HUES6 (cell line): ENCODE measurements at regions not wholly inside any gene's neighbourhood (a gene's known extent, or its start where the extent isn't known, plus 50 kb on each side); places are given as distances from the start of the nearest gene placed in this dataset.

Experiments
- H3K27ac ChIP-seq: 2 replicates; pipeline ENCODE4 v1.7.0; 2013; ENCODE audit warnings: low read depth, mild to moderate bottlenecking, low read length, inconsistent platforms
- H3K27me3 ChIP-seq: 2 replicates; pipeline ENCODE4 v1.6.1; 2013; ENCODE audit warnings: low read length; ENCODE audit not compliant: control insufficient read depth, insufficient read depth
- H3K36me3 ChIP-seq: 2 replicates; pipeline ENCODE4 v1.6.1; 2013; ENCODE audit warnings: low read length; ENCODE audit not compliant: control insufficient read depth, insufficient read depth
- H3K4me1 ChIP-seq: 2 replicates; pipeline ENCODE4 v1.6.1; 2013; ENCODE audit warnings: low read length; ENCODE audit not compliant: control insufficient read depth, insufficient read depth
- H3K4me3 ChIP-seq: 2 replicates; pipeline ENCODE4 v1.5.1; 2013; ENCODE audit warnings: low read depth, low read length
- H3K9ac ChIP-seq: one replicate; pipeline ENCODE4 v1.6.1; 2013; ENCODE audit warnings: mild to moderate bottlenecking, low read length
- H3K9me3 ChIP-seq: 2 replicates; pipeline ENCODE4 v1.6.1; 2013; ENCODE audit warnings: low read depth, low read length; ENCODE audit not compliant: control insufficient read depth, insufficient read depth

DNA sequence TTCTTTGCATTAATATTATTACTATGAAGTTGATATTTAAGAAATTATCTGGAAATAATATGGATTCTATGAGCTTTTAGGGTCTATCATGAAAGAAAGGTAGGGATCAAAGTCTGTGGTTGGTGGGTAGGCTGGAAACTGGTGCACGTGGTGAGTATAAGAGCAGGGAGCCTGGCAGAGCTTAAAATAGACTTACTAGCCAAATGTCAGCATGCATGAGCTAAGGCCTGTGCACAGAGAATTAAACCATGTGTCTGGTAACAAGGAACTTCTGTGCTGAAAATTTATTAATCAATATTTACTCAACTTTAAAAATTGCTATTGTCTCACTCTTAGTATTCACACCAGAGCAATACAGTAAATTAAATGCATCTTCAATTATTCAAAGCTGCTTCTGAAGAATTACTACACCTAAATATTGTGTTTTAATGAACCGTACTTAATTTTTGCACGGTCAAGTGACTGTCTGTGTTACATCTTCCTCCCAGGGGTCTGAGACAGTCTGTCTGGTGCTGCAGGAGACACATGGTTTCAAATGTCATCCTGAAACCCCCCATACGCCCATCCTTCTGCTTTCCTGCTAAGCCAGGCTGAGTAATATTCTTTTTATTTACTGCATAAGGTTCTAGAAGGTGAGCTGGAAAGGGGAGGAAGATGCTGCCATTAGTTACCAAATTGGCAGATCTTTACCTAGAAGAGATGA is 161.0 kb upstream of the NLRP1 start:
- Histone ChIP-seq H3K27ac (no peak overlapping the region), H3K27me3 (no peaks in the 10 kb centered on the region), H3K36me3 (no peaks in the 10 kb centered on the region), H3K9ac (no peak overlapping the region), H3K4me1 (no peaks in the 10 kb centered on the region), H3K9me3 (no peaks in the 10 kb centered on the region), H3K4me3 (no peak overlapping the region)

DNA sequence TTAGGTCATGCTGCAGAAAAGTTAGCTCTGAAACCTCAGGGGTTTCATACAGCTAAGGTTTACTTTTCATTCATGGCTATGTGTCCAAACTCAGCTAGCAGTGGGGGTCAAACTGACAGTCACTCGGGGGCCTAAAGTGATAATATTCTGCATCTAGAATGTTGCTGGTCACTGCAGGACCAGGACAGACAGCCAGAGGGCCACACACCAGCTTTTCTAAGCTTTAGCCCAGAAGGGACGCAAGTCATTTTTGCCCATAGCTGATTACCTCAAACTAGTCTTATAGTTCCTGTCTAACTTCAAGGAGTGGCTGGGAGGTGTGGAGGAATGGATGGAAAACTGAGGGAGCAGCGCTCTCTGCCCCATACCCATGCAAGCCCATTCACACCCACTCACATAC is 163.0 kb upstream of the NLRP1 start:
- H3K27me3 ChIP-seq: no peaks in the 10 kb centered on the region
- no peaks in the 10 kb centered on the region for H3K36me3 ChIP-seq
- H3K4me1 ChIP-seq: no peaks in the 10 kb centered on the region
- no peak overlapping the region for H3K27ac ChIP-seq
- no peaks in the 10 kb centered on the region for H3K9me3 ChIP-seq
- H3K9ac ChIP-seq: no peak overlapping the region
- H3K4me3 ChIP-seq: no peak overlapping the region

DNA sequence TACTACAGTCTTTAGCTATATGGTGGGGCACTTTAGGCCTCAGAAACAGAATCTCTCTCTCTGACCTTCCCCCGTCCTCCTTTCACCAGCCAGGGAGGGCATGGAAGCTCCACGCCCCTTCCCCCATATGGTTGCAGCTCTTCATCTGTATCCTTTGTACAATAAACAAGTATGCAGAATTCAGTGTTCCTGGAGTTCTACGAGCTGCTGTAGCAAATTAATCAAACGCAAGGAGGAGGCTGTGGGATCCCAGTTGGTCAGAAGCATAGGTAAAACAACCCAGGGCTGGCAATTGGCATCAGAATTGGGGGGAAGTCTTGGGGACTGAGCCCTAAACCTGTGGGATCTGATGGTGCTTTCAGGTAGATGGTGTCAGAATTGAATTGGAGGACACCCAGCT is 163.7 kb upstream of the NLRP1 start:
- no peak overlapping the region for H3K4me3 ChIP-seq
- no peak overlapping the region for H3K27ac ChIP-seq

DNA sequence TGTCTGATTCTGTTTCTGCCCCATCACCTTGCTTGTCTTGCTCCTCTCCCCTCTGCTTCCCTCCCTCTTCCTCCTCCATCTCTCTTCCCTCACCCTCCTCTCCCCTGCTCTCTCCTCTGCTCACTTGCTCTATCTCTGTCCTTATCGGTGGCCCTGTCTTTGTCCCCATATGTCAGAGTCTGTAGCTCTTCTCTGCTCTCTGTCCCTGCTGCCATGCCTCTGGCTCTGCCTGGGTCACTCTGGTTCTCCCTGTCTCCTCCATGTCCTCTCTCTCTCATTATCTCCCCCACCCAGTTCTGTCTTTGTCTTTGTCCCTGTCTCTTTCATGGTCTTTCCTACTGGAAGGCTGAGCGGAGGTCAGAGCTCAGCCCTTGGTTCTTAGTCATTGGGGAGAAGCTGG is 169.1 kb upstream of the NLRP1 start:
- no peaks in the 10 kb centered on the region for H3K36me3 ChIP-seq
- H3K4me1 ChIP-seq: no peaks in the 10 kb centered on the region
- no peaks in the 10 kb centered on the region for H3K9me3 ChIP-seq
- H3K9ac ChIP-seq: no peak overlapping the region
- no peaks in the 10 kb centered on the region for H3K27me3 ChIP-seq
- H3K4me3 ChIP-seq: no peak overlapping the region
- H3K27ac ChIP-seq: no peak overlapping the region

More for the DNA sequence above, 163.7 kb upstream of the NLRP1 start:
- H3K9ac ChIP-seq: no peak overlapping the region
- H3K4me1 ChIP-seq: no peaks in the 10 kb centered on the region
- H3K36me3 ChIP-seq: no peaks in the 10 kb centered on the region
- H3K27me3 ChIP-seq: no peaks in the 10 kb centered on the region
- no peaks in the 10 kb centered on the region for H3K9me3 ChIP-seq

DNA sequence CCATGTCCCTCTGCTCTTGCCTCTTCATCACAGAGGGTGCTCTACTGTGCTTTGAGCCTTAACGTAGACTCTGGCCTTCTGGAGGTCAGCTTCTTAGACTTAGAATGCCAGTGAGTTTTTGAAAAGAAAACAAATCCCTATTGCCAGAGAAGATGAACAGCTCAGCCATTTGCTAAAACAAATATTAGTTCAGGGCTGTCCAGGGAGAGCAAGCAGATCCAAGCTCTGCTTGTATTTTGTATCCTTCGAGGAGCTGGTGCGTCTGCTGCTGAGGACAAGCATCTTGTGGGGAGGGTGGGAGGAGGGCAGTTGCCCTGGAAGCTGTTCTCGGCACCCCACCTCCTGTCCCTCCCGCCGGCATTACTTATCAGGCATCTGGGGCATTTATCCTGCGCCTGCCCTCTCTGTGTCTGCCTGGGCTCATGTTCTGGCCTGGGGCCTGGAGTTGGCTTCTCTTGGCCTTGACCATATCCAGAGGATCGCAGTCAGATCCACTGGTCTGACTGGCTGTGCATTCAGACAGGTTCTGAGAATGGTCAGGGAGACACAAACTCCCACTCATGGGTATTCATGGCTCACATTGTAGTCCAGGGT is 173.1 kb upstream of the NLRP1 start:
- no peaks in the 10 kb centered on the region for H3K27me3 ChIP-seq
- no peak overlapping the region for H3K9ac ChIP-seq
- H3K9me3 ChIP-seq: no peaks in the 10 kb centered on the region
- no peaks in the 10 kb centered on the region for H3K36me3 ChIP-seq
- H3K4me3 ChIP-seq: no peak overlapping the region
- H3K4me1 ChIP-seq: no peaks in the 10 kb centered on the region
- H3K27ac ChIP-seq: no peak overlapping the region

DNA sequence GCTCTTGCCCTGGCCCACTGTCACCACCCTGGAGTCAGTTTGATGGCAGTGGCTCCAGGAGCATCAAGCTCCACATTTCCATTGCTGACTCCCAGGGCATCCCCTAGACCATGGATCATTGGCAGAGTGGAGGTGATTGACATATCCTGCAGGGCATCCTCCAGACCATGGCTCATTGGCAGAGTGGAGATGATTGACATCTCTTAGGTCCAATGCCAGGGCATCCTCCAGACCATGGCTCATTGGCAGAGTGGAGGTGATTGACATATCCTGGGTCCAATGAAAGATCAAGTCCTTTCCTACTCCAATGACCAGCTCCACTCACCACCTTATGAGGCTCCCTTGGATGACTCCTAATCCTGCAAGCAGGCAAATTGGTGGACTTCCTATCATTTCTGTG is 174.3 kb upstream of the NLRP1 start:
- Histone ChIP-seq H3K36me3 (no peaks in the 10 kb centered on the region), H3K9me3 (no peaks in the 10 kb centered on the region), H3K27ac (no peak overlapping the region), H3K9ac (no peak overlapping the region), H3K4me1 (no peaks in the 10 kb centered on the region), H3K27me3 (0 out of 2 replicates have a peak, but pooled peaks cover 6% of the 10 kb centered on the region), H3K4me3 (no peak overlapping the region)

DNA sequence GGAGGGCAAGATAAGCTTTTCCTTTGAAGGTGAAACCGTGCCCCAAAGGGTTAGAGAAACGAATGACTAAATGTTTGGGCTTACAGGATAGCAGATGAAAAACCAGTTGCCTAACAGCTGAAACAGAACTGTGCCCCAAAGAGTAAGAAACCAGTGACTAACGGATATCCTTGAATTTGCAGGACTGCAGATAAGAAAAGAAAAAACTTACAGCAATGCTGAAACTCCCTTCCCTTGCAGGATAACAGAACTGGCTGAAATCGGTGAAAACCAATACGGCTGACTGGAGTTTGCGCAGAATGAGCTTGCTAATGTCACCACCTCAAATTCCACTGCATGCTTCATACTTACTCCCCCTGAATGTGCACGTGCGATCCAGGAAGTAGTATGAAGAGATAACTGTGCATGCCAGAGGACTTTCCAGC is 175.2 kb upstream of the NLRP1 start:
- Histone ChIP-seq H3K9me3 (no peaks in the 10 kb centered on the region), H3K36me3 (no peaks in the 10 kb centered on the region), H3K9ac (no peak overlapping the region), H3K4me1 (no peaks in the 10 kb centered on the region), H3K4me3 (no peak overlapping the region), H3K27ac (no peak overlapping the region), H3K27me3 (0 out of 2 replicates have a peak, but pooled peaks cover 6% of the 10 kb centered on the region)

DNA sequence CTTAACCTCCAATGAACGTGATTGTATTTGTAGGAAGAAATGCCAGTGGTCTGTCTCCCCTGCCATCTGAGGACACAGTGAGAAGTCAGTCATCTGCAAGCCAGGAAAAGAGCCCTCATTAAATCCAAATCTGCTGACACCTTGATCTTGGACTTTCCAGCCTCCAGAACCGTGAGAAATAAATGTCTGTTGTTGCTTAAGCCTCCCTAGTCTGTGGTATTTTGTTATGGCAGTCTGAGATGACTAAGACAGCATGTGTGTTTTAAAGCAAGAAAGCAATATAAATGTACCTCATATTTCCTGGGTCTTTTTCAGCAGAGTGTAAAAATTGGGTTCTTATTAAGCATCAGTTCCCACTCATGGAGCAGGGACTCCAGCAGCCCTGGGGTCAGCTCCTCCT is 177.9 kb upstream of the NLRP1 start:
- Histone ChIP-seq H3K9me3 (no peaks in the 10 kb centered on the region), H3K36me3 (no peaks in the 10 kb centered on the region), H3K27ac (no peak overlapping the region), H3K4me3 (no peak overlapping the region), H3K27me3 (0 out of 2 replicates have a peak, but pooled peaks cover 6% of the 10 kb centered on the region), H3K4me1 (no peaks in the 10 kb centered on the region), H3K9ac (no peak overlapping the region)

DNA sequence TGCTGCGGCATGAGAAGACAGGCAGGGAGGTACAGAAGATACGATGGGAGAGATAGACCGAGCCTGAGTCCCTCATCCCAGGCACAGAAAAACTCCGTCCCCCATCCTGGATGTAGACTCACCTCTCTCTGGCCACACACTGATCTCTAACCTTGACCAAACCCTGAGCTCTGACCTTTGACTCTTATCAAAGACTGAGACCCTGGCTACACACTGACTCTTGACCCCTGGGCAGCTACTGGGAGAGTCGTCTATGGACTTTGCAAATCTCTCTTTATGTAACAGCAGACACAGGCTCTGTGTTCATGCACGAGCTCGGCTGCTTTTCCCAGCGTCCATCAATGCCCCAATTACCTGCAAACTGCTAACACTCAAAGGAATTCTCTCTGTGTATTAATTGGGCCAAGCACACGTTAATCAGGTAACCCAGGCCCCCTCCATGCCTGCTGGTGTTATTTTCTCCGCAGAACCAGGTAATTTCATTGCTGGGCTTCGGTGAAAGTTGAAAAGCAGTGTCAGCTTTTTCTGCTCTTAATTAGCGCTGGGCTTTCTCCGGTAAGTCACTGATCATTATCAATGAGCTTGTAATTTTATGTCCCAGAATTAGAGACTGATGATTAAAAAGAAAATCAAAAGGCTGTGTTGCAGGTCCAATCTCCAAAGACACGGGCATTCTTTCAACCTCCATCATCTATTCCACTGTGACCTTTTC is 179.4 kb upstream of the NLRP1 start:
- no peak overlapping the region for H3K27ac ChIP-seq

DNA sequence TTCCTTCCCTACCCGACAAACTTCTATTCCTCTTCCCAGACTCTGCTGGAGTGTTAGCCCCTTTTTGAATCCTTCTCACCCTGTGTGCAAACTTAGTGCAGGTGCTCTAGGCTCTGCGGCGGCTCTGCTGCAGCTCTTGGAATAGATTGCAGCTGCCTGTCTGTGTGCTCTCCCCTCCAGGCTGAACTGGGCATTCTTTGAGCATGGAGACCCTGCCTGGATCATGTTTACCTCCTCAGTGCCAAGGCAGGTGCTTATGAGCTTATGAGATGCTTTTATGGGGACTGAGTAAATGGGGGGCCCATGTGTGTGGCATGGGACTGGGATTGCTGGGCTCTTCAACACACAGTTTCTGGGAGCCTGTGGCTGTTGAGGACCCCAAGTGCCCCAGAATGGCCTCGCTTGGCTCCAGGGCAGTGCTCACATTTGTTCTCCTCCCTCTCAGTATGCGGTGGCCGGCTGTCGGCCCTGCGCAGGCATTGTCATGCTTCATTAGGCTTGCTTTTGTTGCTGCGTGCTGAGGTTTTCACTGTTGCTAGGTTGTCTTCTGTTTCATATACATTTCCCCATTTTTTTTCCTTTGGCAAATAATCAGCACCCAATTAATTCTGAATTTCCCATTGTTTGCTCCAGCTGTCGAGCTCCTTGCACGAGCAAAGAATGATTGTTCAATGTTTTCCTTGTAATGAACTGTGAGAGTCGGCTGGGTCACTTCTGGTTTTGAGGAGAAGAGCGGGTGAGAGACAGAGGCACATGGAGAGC is 185.5 kb upstream of the NLRP1 start:
- H3K27ac ChIP-seq: no peak overlapping the region
- H3K36me3 ChIP-seq: no peaks in the 10 kb centered on the region
- no peaks in the 10 kb centered on the region; the same call in 1 of the 2 replicates for H3K27me3 ChIP-seq
- no peak overlapping the region for H3K4me3 ChIP-seq
- no peak overlapping the region for H3K9ac ChIP-seq
- H3K4me1 ChIP-seq: peaks cover 16% of the 10 kb centered on the region
- no peaks in the 10 kb centered on the region for H3K9me3 ChIP-seq

More for the DNA sequence above, 179.4 kb upstream of the NLRP1 start:
- Histone ChIP-seq H3K4me3 (no peak overlapping the region), H3K4me1 (no peaks in the 10 kb centered on the region), H3K9ac (no peak overlapping the region), H3K27me3 (0 out of 2 replicates have a peak, but pooled peaks cover 6% of the 10 kb centered on the region), H3K9me3 (no peaks in the 10 kb centered on the region), H3K36me3 (no peaks in the 10 kb centered on the region)
